ENCODE measurements at regions not wholly inside any gene's neighbourhood (a gene's known extent, or its start where the extent isn't known, plus 50 kb on each side); places are given as distances from the start of the nearest gene placed in this dataset.
"Not testable (repeated sequence)": the region's sequence is repeated elsewhere in the genome, so short reads cannot be mapped to it uniquely, and the experiment has no call there.

DNA sequence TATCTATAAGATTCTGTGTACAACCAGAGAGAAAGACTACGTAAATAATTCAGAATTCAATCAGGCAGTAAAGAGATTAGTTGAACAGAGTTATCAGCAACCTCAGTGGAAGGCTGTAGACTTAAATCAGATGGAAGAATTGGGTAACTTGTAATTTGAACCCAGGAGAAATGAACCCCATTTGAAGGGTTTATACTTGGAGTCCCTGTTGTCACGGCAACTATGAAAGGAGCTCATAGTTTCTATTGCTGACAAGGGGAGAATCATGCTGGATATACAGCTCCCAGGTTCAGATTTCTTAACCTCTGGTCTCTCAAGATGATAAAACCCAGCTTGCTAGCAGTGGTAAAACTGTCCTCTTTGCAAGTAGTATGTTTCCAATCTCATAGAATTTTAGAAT lies 54.4 kb upstream of the BMP4 start:
- no peaks in the 10 kb centered on the region for H3K36me3 ChIP-seq (ENCODE audit: insufficient read depth, low read length)
- no peak overlapping the region for H2AFZ ChIP-seq (ENCODE audit: low read depth, low read length)
- H3K4me1 ChIP-seq (ENCODE audit: insufficient read depth, low read length), result peaks cover 8% of the 10 kb centered on the region
- no peak overlapping the region for H3K4me3 ChIP-seq (ENCODE audit: low read length)
- H3K27me3 ChIP-seq (ENCODE audit: insufficient read depth, low read length), result no peaks in the 10 kb centered on the region
- H3K9me3 ChIP-seq (ENCODE audit: low read length), result no peaks in the 10 kb centered on the region

DNA sequence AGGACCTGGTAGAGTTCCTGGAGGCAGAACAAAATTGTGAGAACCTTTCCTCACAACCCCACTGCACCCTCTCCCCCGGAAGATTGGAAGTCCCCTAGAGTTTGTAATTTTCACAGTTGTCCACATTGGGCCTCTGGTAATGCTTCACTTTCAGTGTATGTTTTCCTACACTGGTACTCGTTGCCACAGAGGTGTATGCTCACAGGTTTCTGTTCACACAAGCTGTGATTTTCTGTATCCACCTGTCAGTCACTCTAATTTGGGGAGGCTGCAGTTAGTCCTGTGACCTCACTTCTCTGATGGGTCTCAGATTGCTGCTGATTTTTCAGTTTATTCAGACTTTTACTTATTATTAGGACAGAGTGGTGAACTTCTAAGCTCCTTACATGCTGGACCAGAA lies 66.4 kb upstream of the BMP4 start:
- H2AFZ ChIP-seq (ENCODE audit: low read depth, low read length), result no peak overlapping the region
- H3K4me1 ChIP-seq (ENCODE audit: insufficient read depth, low read length), result no peaks in the 10 kb centered on the region
- no peaks in the 10 kb centered on the region for H3K9me3 ChIP-seq (ENCODE audit: low read length)
- H3K4me3 ChIP-seq (ENCODE audit: low read length), result no peak overlapping the region
- no peaks in the 10 kb centered on the region for H3K27me3 ChIP-seq (ENCODE audit: insufficient read depth, low read length)
- H3K36me3 ChIP-seq (ENCODE audit: insufficient read depth, low read length), result no peaks in the 10 kb centered on the region

DNA sequence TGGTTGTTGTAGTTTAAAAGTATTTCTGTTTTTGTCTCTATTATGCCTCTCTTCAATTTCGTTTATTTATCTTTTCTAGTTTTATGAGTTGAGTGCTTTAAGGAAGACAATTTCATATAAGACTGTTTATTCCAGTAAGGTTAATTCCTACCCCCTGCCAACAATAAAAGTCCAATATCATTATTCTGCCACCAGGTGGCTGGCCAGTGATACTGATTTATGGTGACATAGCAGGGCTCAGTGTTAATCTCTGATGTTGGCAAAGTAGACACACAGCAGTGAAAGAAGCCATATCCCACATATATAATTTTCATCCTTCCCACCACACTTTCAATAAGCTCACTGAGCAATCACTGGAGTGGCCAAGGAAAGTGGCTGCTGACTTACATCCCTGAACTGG lies 69.0 kb upstream of the BMP4 start:
- no peaks in the 10 kb centered on the region for H3K9me3 ChIP-seq (ENCODE audit: low read length)
- H3K4me3 ChIP-seq (ENCODE audit: low read length), result no peak overlapping the region
- no peaks in the 10 kb centered on the region for H3K36me3 ChIP-seq (ENCODE audit: insufficient read depth, low read length)
- no peaks in the 10 kb centered on the region for H3K27me3 ChIP-seq (ENCODE audit: insufficient read depth, low read length)
- no peak overlapping the region for H2AFZ ChIP-seq (ENCODE audit: low read depth, low read length)
- H3K4me1 ChIP-seq (ENCODE audit: insufficient read depth, low read length), result no peaks in the 10 kb centered on the region

DNA sequence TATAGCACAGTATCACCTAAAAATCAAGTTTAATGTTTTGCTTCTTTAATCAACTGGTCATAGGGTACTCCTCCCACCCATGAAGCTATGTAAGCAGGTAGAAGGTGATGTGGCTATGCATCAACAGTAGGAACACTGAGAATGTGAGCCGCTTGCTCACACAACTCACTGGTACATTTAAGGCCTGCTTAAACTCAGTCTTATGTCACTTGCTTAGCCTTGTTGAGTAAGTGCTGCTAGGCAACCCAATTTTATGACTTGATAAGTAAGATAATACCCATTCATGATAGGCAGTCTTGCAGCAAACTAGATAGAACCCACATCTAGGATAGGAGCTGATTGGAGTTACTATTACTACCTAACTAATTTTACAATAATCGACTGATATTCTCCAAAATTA lies 70.0 kb upstream of the BMP4 start:
- H3K27me3 ChIP-seq (ENCODE audit: insufficient read depth, low read length), result no peaks in the 10 kb centered on the region
- no peak overlapping the region for H3K4me3 ChIP-seq (ENCODE audit: low read length)
- no peak overlapping the region for H2AFZ ChIP-seq (ENCODE audit: low read depth, low read length)
- no peaks in the 10 kb centered on the region for H3K4me1 ChIP-seq (ENCODE audit: insufficient read depth, low read length)
- H3K9me3 ChIP-seq (ENCODE audit: low read length), result no peaks in the 10 kb centered on the region
- H3K36me3 ChIP-seq (ENCODE audit: insufficient read depth, low read length), result no peaks in the 10 kb centered on the region

DNA sequence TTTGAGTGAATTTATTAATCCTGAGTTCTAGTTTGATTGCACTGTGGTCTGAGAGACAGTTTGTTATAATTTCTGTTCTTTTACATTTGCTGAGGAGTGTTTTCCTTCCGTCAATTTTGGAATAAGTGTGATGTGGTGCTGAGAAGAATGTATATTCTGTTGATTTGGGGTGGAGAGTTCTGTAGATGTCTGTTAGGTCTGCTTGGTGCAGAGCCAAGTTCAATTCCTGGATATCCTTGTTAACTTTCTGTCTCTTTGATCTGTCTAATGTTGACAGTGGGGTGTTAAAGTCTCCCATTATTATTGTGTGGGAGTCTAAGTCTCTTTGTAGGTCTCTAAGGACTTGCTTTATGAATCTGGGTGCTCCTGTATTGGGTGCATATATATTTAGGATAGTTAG lies 74.4 kb upstream of the BMP4 start:
- H3K27me3 ChIP-seq (ENCODE audit: insufficient read depth, low read length); H2AFZ ChIP-seq (ENCODE audit: low read depth, low read length); H3K9me3 ChIP-seq (ENCODE audit: low read length): not testable (repeated sequence)

DNA sequence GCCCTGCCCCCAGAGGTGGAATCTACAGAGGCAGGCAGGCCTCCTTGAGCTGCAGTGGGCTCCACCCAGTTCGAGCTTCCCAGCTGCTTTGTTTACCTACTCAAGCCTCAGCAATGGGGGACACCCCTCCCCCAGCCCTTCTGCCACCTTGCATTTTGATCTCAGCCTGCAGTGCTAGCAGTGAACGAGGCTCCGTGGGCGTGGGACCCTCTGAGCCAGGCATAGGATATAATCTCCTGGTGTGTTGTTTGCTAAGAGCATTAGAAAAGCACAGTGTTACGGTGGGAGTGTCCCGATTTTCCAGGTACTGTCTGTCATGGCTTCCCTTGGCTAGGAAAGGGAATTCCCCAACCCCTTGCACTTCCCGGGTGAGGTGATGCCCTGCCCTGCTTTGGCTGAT lies 76.7 kb upstream of the BMP4 start:
- not testable (repeated sequence) for H2AFZ ChIP-seq (ENCODE audit: low read depth, low read length); H3K9me3 ChIP-seq (ENCODE audit: low read length); H3K4me3 ChIP-seq (ENCODE audit: low read length); H3K4me1 ChIP-seq (ENCODE audit: insufficient read depth, low read length); H3K36me3 ChIP-seq (ENCODE audit: insufficient read depth, low read length); H3K27me3 ChIP-seq (ENCODE audit: insufficient read depth, low read length)

More for the DNA sequence above, 74.4 kb upstream of the BMP4 start:
- H3K36me3 ChIP-seq (ENCODE audit: insufficient read depth, low read length); H3K4me1 ChIP-seq (ENCODE audit: insufficient read depth, low read length); H3K4me3 ChIP-seq (ENCODE audit: low read length): not testable (repeated sequence)

DNA sequence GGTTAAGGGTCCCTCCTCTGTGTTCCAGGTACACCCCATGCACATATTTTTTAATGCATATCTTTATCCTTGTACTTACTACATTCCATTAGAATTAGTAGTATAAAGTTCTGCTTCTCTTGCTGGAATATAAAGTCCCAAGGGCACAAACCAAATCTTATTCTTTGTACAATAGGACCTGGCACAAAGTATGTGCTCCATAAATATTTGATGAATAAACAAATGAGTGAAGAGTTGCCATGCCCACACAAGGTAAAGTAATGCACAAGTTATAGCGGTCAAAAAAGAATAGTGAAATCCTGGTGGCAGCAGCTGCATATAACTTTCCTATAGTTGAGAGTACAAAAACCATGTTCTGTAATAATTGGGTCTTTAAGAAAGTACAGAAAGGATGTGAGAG lies 82.1 kb upstream of the BMP4 start:
- no peaks in the 10 kb centered on the region for H3K36me3 ChIP-seq (ENCODE audit: insufficient read depth, low read length)
- no peak overlapping the region for H2AFZ ChIP-seq (ENCODE audit: low read depth, low read length)
- no peaks in the 10 kb centered on the region for H3K9me3 ChIP-seq (ENCODE audit: low read length)
- H3K4me3 ChIP-seq (ENCODE audit: low read length), result no peak overlapping the region
- no peaks in the 10 kb centered on the region for H3K4me1 ChIP-seq (ENCODE audit: insufficient read depth, low read length)
- H3K27me3 ChIP-seq (ENCODE audit: insufficient read depth, low read length), result no peaks in the 10 kb centered on the region

DNA sequence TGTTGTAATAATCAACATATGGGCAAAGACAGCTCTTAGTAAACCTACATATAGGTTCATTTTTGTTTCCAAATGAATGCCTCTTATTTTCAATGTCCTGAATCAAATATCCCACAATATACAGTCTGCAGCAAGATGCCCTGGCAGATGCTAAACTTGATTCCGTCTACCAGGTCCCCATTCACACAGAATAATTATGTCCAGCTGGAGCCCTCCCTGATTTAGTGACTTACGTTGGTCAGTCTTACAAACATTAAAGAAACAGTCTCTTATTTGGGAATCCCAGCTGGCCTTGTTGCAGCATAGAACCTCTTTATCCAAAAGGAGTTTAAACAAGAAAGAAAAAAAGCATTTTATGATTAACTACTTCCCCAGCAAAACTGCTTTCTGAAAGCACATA lies 82.7 kb upstream of the BMP4 start:
- no peaks in the 10 kb centered on the region for H3K27me3 ChIP-seq (ENCODE audit: insufficient read depth, low read length)
- no peaks in the 10 kb centered on the region for H3K9me3 ChIP-seq (ENCODE audit: low read length)
- no peak overlapping the region for H3K4me3 ChIP-seq (ENCODE audit: low read length)
- no peak overlapping the region for H2AFZ ChIP-seq (ENCODE audit: low read depth, low read length)
- no peaks in the 10 kb centered on the region for H3K36me3 ChIP-seq (ENCODE audit: insufficient read depth, low read length)
- no peaks in the 10 kb centered on the region for H3K4me1 ChIP-seq (ENCODE audit: insufficient read depth, low read length)

DNA sequence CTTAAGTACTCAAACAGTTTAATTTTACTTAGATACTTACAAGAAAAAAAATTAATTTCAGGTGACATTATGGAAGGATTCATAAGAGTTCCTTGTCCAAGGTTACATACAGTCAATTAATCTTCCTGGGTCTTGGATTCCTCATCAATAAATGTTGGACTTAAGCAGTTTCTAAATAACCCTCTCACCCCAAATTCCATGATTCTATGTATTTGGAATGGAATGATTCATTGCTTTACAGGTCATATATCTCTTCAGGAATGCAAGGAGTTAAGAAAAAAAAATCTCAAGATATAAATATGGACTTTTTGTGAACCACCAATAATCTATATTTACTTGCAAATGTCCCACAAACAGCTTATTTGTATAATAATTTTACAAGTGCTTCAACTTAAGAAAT lies 84.2 kb upstream of the BMP4 start:
- Histone ChIP-seq H3K36me3 (ENCODE audit: insufficient read depth, low read length) (no peaks in the 10 kb centered on the region), H2AFZ (ENCODE audit: low read depth, low read length) (no peak overlapping the region), H3K9me3 (ENCODE audit: low read length) (no peaks in the 10 kb centered on the region), H3K4me1 (ENCODE audit: insufficient read depth, low read length) (no peaks in the 10 kb centered on the region), H3K27me3 (ENCODE audit: insufficient read depth, low read length) (no peaks in the 10 kb centered on the region), H3K4me3 (ENCODE audit: low read length) (no peak overlapping the region)

DNA sequence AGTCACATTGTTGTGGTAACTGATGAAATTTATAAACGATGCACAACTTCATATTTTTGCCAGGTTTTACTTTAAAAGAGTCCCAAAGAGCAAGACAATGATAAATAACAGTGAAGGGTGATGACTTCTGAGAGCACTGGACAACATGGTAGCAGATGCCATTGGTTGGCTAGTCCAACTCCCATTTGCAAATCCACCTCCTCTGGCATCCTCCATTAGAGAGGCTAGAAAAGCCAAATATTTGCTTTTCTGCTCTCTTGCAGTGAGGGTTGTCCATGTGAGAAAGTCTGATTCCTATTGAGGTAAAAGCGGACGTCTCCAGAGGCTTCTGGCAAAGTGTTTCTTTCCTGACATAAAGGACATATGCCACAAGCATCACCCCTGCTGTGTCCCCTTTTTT lies 89.6 kb upstream of the BMP4 start:
- no peak overlapping the region for H3K4me3 ChIP-seq (ENCODE audit: low read length)
- no peaks in the 10 kb centered on the region for H3K27me3 ChIP-seq (ENCODE audit: insufficient read depth, low read length)
- H3K9me3 ChIP-seq (ENCODE audit: low read length), result no peaks in the 10 kb centered on the region
- H3K4me1 ChIP-seq (ENCODE audit: insufficient read depth, low read length), result no peaks in the 10 kb centered on the region
- no peaks in the 10 kb centered on the region for H3K36me3 ChIP-seq (ENCODE audit: insufficient read depth, low read length)
- no peak overlapping the region for H2AFZ ChIP-seq (ENCODE audit: low read depth, low read length)

DNA sequence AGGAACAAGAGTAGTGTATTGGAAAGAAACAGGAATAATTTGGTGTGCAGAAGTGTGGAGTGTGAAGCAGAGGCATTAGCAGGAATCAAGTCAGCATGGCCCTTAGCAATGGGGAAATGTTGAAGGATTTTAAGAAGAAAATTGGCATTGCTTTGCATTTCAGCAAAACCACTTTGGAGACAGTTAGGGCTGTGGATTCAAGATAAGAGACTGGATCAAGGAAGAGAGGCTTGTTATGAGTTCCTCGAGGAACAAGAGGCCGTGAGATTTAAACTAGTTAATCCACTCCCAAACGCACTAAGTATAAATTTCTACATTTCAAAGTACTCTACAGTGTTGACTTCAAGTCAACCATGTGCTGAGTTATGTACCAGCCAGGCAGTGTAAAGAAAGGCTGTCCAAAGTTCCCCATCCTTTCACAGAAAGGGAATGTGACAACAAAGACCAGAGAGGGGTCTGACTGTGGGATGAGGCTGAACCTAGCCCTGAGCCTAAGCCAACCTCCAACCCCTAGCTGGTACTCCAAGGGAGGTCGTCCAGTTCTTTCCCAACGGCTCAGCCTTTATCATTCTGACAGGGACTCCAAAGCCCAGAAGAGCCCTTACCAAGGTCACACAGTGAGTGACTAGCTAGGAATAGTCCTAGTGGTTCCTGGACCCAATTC lies 91.2 kb upstream of the BMP4 start:
- Histone ChIP-seq H3K27me3 (ENCODE audit: insufficient read depth, low read length) (no peaks in the 10 kb centered on the region), H2AFZ (ENCODE audit: low read depth, low read length) (no peak overlapping the region), H3K4me1 (ENCODE audit: insufficient read depth, low read length) (no peaks in the 10 kb centered on the region), H3K36me3 (ENCODE audit: insufficient read depth, low read length) (no peaks in the 10 kb centered on the region), H3K4me3 (ENCODE audit: low read length) (no peak overlapping the region), H3K9me3 (ENCODE audit: low read length) (no peaks in the 10 kb centered on the region)

DNA sequence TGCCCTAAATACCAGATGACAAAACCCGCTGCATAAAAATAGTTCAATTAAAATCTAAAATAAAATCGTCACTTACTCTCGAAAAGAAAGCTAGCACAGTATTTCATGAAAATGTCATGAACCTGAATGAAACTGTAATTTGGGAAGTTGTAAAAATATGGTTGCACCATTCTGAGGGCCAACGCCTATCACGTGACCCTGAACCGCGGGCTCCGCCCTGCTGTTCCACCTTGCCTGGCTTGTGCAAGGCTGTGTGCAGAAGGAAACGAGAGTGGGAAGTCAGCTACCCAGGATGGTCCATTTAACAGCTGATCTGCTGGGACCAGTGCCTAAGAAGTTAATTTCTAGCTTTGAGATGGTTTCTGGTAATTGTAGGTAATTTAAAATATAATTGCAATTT lies 91.7 kb upstream of the BMP4 start:
- no peaks in the 10 kb centered on the region for H3K9me3 ChIP-seq (ENCODE audit: low read length)
- H3K4me3 ChIP-seq (ENCODE audit: low read length), result no peak overlapping the region
- no peaks in the 10 kb centered on the region for H3K27me3 ChIP-seq (ENCODE audit: insufficient read depth, low read length)
- no peak overlapping the region for H2AFZ ChIP-seq (ENCODE audit: low read depth, low read length)
- no peaks in the 10 kb centered on the region for H3K36me3 ChIP-seq (ENCODE audit: insufficient read depth, low read length)
- H3K4me1 ChIP-seq (ENCODE audit: insufficient read depth, low read length), result no peaks in the 10 kb centered on the region

DNA sequence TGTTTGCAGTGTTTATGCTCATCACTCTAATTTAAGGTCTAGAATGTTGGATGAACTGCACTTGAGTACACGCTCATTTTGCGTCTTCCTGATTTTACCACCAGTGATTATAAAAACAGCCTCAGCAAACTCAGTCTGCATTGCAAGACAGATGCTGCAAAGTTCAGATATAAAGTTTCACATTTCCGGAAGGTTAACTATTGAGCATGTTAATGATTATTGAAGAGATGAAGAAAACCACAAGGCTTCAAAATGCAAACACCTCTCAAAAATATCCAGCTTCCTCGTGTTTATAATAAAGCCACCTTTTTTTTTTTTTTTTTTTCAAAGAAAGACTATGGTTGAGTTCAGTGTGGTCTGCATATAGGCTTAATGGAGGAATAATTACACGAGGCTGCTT lies 92.1 kb upstream of the BMP4 start:
- Histone ChIP-seq H3K4me1 (ENCODE audit: insufficient read depth, low read length) (no peaks in the 10 kb centered on the region), H3K9me3 (ENCODE audit: low read length) (no peaks in the 10 kb centered on the region), H3K27me3 (ENCODE audit: insufficient read depth, low read length) (no peaks in the 10 kb centered on the region), H2AFZ (ENCODE audit: low read depth, low read length) (no peak overlapping the region), H3K36me3 (ENCODE audit: insufficient read depth, low read length) (no peaks in the 10 kb centered on the region), H3K4me3 (ENCODE audit: low read length) (no peak overlapping the region)

DNA sequence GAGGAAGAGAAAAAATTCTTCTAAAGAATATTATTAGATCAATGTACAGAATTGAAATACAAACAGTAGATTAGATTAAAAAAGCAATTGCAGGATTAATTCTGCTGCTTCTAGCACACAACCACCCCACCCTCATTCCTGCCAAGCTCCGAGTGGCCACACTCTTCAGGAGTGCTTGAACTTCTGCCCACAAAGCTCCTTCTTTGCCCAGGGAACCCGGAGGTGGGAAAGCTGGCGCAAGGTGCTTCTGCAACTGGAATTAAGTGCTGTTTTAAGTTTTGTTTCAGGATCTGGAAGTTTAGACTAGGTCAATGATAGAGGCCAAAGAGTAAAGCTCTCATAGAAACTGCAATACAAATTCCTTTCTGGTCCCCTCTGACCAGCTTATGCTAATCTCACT lies 94.1 kb upstream of the BMP4 start:
- H3K4me3 ChIP-seq (ENCODE audit: low read length), result no peak overlapping the region
- no peak overlapping the region for H2AFZ ChIP-seq (ENCODE audit: low read depth, low read length)
- no peaks in the 10 kb centered on the region for H3K4me1 ChIP-seq (ENCODE audit: insufficient read depth, low read length)
- H3K27me3 ChIP-seq (ENCODE audit: insufficient read depth, low read length), result no peaks in the 10 kb centered on the region
- H3K9me3 ChIP-seq (ENCODE audit: low read length), result no peaks in the 10 kb centered on the region
- H3K36me3 ChIP-seq (ENCODE audit: insufficient read depth, low read length), result no peaks in the 10 kb centered on the region

All from neuron (in vitro differentiated cells).